ENCODE measurements at regions not wholly inside any gene's neighbourhood (a gene's known extent, or its start where the extent isn't known, plus 50 kb on each side); places are given as distances from the start of the nearest gene placed in this dataset.

GRCh38 chr15:91572110-91572509 is 281.4 kb upstream of the SLCO3A1 start:
- no peaks in the 10 kb centered on the region for H3K4me1 ChIP-seq (ENCODE audit: control insufficient read depth in 1 of 2, insufficient read depth in 2 of 2, low read length in 2 of 2)
- H3K36me3 ChIP-seq (ENCODE audit: control insufficient read depth in 1 of 2, insufficient read depth in 2 of 2, low read length in 2 of 2) = no peaks in the 10 kb centered on the region
- ATAC-seq = no peak
- peaks cover 11% of the 10 kb centered on the region; the same call in 1 of the 2 replicates for H3K27me3 ChIP-seq (ENCODE audit: insufficient read depth, low read length)
- ChIA-PET RAD21 (ENCODE audit: low non-redundant PET in 1 of 2, low total read pairs in 2 of 2, uncharacterized antibody in 2 of 2, unreplicated experiment in 2 of 2) (no interaction called here), CTCF (no interaction called here), POLR2A (no interaction called here)
- no peaks in the 10 kb centered on the region for H3K79me2 ChIP-seq (ENCODE audit: insufficient read depth, low read length)
- no peak overlapping the region for H3K9ac ChIP-seq (ENCODE audit: low read length)
- intact Hi-C loops (cut with micrococcal nuclease) = no loop called here
- no peak for DNase-seq (ENCODE audit: low read depth, low spot score)
- H3K4me2 ChIP-seq (ENCODE audit: low read length) = no peak overlapping the region
- no peak overlapping the region for H3K27ac ChIP-seq (ENCODE audit: low read depth, low read length)
- no peak for TF ChIP-seq EZH2phosphoT487 (IDR thresholded peaks at IDR 0.05; ENCODE audit: borderline replicate concordance)
- no peak for TF ChIP-seq RAD21 (IDR thresholded peaks at IDR 0.05; ENCODE audit: low read depth)
- no peak for TF ChIP-seq ZFX (IDR thresholded peaks at IDR 0.05)
- no peak for TF ChIP-seq JUND (IDR thresholded peaks at IDR 0.05)
- H3K9me3 ChIP-seq (ENCODE audit: control insufficient read depth in 1 of 2, insufficient read depth in 1 of 2, low read depth in 1 of 2, low read length in 2 of 2) = no peaks in the 10 kb centered on the region
- no peak overlapping the region for H2AFZ ChIP-seq (ENCODE audit: low read depth, low read length, poor library complexity, severe bottlenecking)
- H3K9me2 ChIP-seq (ENCODE audit: insufficient read depth) = no peaks in the 10 kb centered on the region
- H3K4me3 ChIP-seq (replicated peaks in 1 of 2; ENCODE audit: low read depth in 1 of 2, low read length in 2 of 2) = no peak overlapping the region
- no TSS peak for BruUV-seq (replicated peaks)
- no peaks in the 10 kb centered on the region for H4K20me1 ChIP-seq (ENCODE audit: insufficient read depth)

- no peaks in the 10 kb centered on the region for H3K36me3 ChIP-seq (ENCODE audit: control insufficient read depth in 1 of 2, insufficient read depth in 2 of 2, low read length in 2 of 2)
- peaks cover 6% of the 10 kb centered on the region; the same call in 1 of the 2 replicates for H3K27me3 ChIP-seq (ENCODE audit: insufficient read depth, low read length)
- POLR2A ChIA-PET = no interaction called here
- no peak overlapping the region for H3K27ac ChIP-seq (ENCODE audit: low read depth, low read length)
- no peak overlapping the region for H3K4me3 ChIP-seq (replicated peaks in 1 of 2; ENCODE audit: low read depth in 1 of 2, low read length in 2 of 2)
- no peak overlapping the region for H3K9ac ChIP-seq (ENCODE audit: low read length)
- no peaks in the 10 kb centered on the region for H3K9me3 ChIP-seq (ENCODE audit: control insufficient read depth in 1 of 2, insufficient read depth in 1 of 2, low read depth in 1 of 2, low read length in 2 of 2)
- H3K79me2 ChIP-seq (ENCODE audit: insufficient read depth, low read length) = no peaks in the 10 kb centered on the region
- no peak for DNase-seq (ENCODE audit: low read depth, low spot score)
- H2AFZ ChIP-seq (ENCODE audit: low read depth, low read length, poor library complexity, severe bottlenecking) = no peak overlapping the region
- no peaks in the 10 kb centered on the region for H3K9me2 ChIP-seq (ENCODE audit: insufficient read depth)
- BruUV-seq (replicated peaks) = no TSS peak
- no peaks in the 10 kb centered on the region for H4K20me1 ChIP-seq (ENCODE audit: insufficient read depth)
- no peaks in the 10 kb centered on the region for H3K4me1 ChIP-seq (ENCODE audit: control insufficient read depth in 1 of 2, insufficient read depth in 2 of 2, low read length in 2 of 2)
- RAD21 ChIA-PET (ENCODE audit: low non-redundant PET in 1 of 2, low total read pairs in 2 of 2, uncharacterized antibody in 2 of 2, unreplicated experiment in 2 of 2) = no interaction called here
- no peak for ATAC-seq
- CTCF ChIA-PET = no interaction called here
- intact Hi-C loops (cut with micrococcal nuclease) = no loop called here
- H3K4me2 ChIP-seq (ENCODE audit: low read length) = no peak overlapping the region
- TF ChIP-seq MAX (IDR thresholded peaks at IDR 0.05) (no peak), POLR2AphosphoS5 (IDR thresholded peaks at IDR 0.05; ENCODE audit: low read depth, low read length) (no peak), SIN3A (IDR thresholded peaks at IDR 0.05; ENCODE audit: low read depth) (no peak), ZBTB33 (IDR thresholded peaks at IDR 0.05; ENCODE audit: extremely low read depth, insufficient replicate concordance, low read length) (no peak), EZH2 (IDR thresholded peaks at IDR 0.05) (no peak), TCF7L2 (IDR thresholded peaks at IDR 0.05; ENCODE audit: borderline replicate concordance, extremely low read depth, insufficient read depth, insufficient read length) (no peak), CBX3 (IDR thresholded peaks at IDR 0.05; ENCODE audit: low read depth) (no peak), ZNF274 (IDR thresholded peaks at IDR 0.05; ENCODE audit: low read depth, low read length) (no peak), SP1 (IDR thresholded peaks at IDR 0.05; ENCODE audit: low read depth) (no peak), CTCF (IDR thresholded peaks at IDR 0.05 in 2 of 3, conservative IDR thresholded peaks at IDR 0.05 in 1 of 3; ENCODE audit: borderline replicate concordance in 1 of 3, insufficient read depth in 1 of 3, low read depth in 2 of 3, low read length in 2 of 3) (no peak), EGR1 (IDR thresholded peaks at IDR 0.05; ENCODE audit: low read depth) (no peak), RAD21 (IDR thresholded peaks at IDR 0.05; ENCODE audit: low read depth) (no peak)
Measured at GRCh38 chr15:91576096-91576495, 277.4 kb upstream of the SLCO3A1 start.

All from HCT116 (cell line).